WI38 (cell line): ENCODE measurements at regions not wholly inside any gene's neighbourhood (a gene's known extent, or its start where the extent isn't known, plus 50 kb on each side); places are given as distances from the start of the nearest gene placed in this dataset.

ENCODE experiments used
- H3K4me3 ChIP-seq: 2 replicates; pipeline ENCODE4 v1.5.1; 2011; ENCODE audit warnings: low read depth, mild to moderate bottlenecking, control low read depth, low read length
- CTCF ChIP-seq: IDR thresholded peaks from 2 replicates; pipeline ENCODE4 v1.5.1; 2012; ENCODE audit warnings: low read depth, mild to moderate bottlenecking, control low read depth, low read length

- no peak overlapping the region for H3K4me3 ChIP-seq
- no peak for TF ChIP-seq CTCF
Measured at GRCh38 chr9:104025104-104025503, 69.0 kb upstream of the SMC2 start.

- no peak overlapping the region for H3K4me3 ChIP-seq
Measured at GRCh38 chr9:104025945-104026344, 68.2 kb upstream of the SMC2 start.

GRCh38 chr9:104027295-104027694 lies 66.8 kb upstream of the SMC2 start:
- TF ChIP-seq CTCF, result no peak

More at GRCh38 chr9:104025945-104026344, 68.2 kb upstream of the SMC2 start:
- TF ChIP-seq CTCF, result no peak

GRCh38 chr9:104028827-104029226 lies 65.3 kb upstream of the SMC2 start:
- H3K4me3 ChIP-seq, result no peak overlapping the region
- no peak for TF ChIP-seq CTCF

More at GRCh38 chr9:104027295-104027694, 66.8 kb upstream of the SMC2 start:
- H3K4me3 ChIP-seq, result peak overlapping the region; percentile 23
